ENCODE measurements at regions not wholly inside any gene's neighbourhood (a gene's known extent, or its start where the extent isn't known, plus 50 kb on each side); places are given as distances from the start of the nearest gene placed in this dataset.

GRCh38 chr17:55661963-55662834 is 60.5 kb downstream of the TMEM100 start:
- no peak for TF ChIP-seq CTCF (IDR thresholded peaks at IDR 0.05)
- no peak for TF ChIP-seq POLR2A (IDR thresholded peaks at IDR 0.05)
- TF ChIP-seq EP300 (IDR thresholded peaks at IDR 0.05), result no peak
